GM12878 (cell line): ENCODE measurements at regions not wholly inside any gene's neighbourhood (a gene's known extent, or its start where the extent isn't known, plus 50 kb on each side); places are given as distances from the start of the nearest gene placed in this dataset.

ENCODE experiments used
- ATAC-seq: fragments of 200-7000 bp; cut with Tn5 transposase; 3 replicates; pipeline ENCODE4 v1.9.1; 2020; ENCODE audit warnings: mild to moderate bottlenecking, moderate library complexity
- BruUV-seq: library from RNA; stranded (reverse); fragments of 400-500 nt; replicated peaks from 2 replicates; lab custom pipeline; 2021; lab: Mats Ljungman, UMichigan
- CTCF ChIA-PET: fragments of 300-600 bp; sonication (Branson Sonifier 250); formaldehyde crosslinking; extraction: SDS; loops from one replicate; lab custom pipeline; 2021; ENCODE audit warnings: inconsistent platforms; lab: Yijun Ruan, JAX
- POLR2A ChIA-PET: fragments of 350-600 bp; formaldehyde crosslinking; extraction: SDS; loops from one replicate; lab custom pipeline; 2021; ENCODE audit warnings: inconsistent platforms; lab: Charles Lee
- RAD21 ChIA-PET: fragments of 300-600 bp; sonication (Branson Sonifier 250); formaldehyde crosslinking; loops from one replicate; lab custom pipeline; 2023; ENCODE audit warnings: antibody characterized with exemption; ENCODE audit not compliant: unreplicated experiment; lab: Charles Lee
- SMC1A ChIA-PET: fragments of 300-600 bp; sonication (Branson Sonifier 250); formaldehyde crosslinking; loops from one replicate; lab custom pipeline; 2023; ENCODE audit not compliant: unreplicated experiment, uncharacterized antibody; lab: Charles Lee
- DNase-seq: peaks from one replicate; pipeline ENCODE4 v3.0.0-alpha.2; 2011; ENCODE audit warnings: low read depth, low spot score
- FAIRE-seq: peaks from 3 replicates; lab custom pipeline; 2011; peaks lifted over from hg19 to GRCh38; lab: Jason Lieb, UNC
- H2AFZ ChIP-seq: 2 replicates; pipeline ENCODE4 v1.6.0; 2011; ENCODE audit warnings: low read depth, low read length, control low read depth; ENCODE audit not compliant: control insufficient read depth
- H3K27ac ChIP-seq: 2 replicates; pipeline ENCODE4 v1.5.1; 2011; ENCODE audit warnings: control low read depth; ENCODE audit not compliant: control insufficient read depth, insufficient read depth
- H3K27me3 ChIP-seq, 2 experiments: replicated peaks in 1 of 2; 2 replicates each; pipeline versions ENCODE4 v1.6.0 to v1.6.1; 2011; ENCODE audit warnings: low read length in 1 of 2; ENCODE audit not compliant: control insufficient read depth in 2 of 2, insufficient read depth in 2 of 2
- H3K36me3 ChIP-seq, 2 experiments: 2 replicates each; pipeline ENCODE4 v1.5.1; 2011; ENCODE audit warnings: low read length in 1 of 2; ENCODE audit not compliant: control insufficient read depth in 2 of 2, insufficient read depth in 2 of 2
- H3K4me1 ChIP-seq: 2 replicates; pipeline ENCODE4 v1.6.1; 2011; ENCODE audit warnings: mild to moderate bottlenecking, low read length, moderate library complexity, mixed read lengths; ENCODE audit not compliant: control insufficient read depth, insufficient read depth
- H3K4me2 ChIP-seq: 2 replicates; pipeline ENCODE4 v1.6.0; 2011; ENCODE audit warnings: control low read depth; ENCODE audit not compliant: control insufficient read depth, insufficient read depth
- H3K4me3 ChIP-seq: fragments of 200-600 bp; sonication (generic); 2 replicates; pipeline ENCODE4 v1.5.1; 2016
- H3K79me2 ChIP-seq: 2 replicates; pipeline ENCODE4 v1.6.0; 2011; ENCODE audit warnings: low read length; ENCODE audit not compliant: control insufficient read depth, insufficient read depth
- H3K9ac ChIP-seq: 2 replicates; pipeline ENCODE4 v1.8.0; 2011; ENCODE audit warnings: low read length, control low read depth, mixed read lengths; ENCODE audit not compliant: control insufficient read depth, insufficient read depth
- H3K9me3 ChIP-seq: replicated peaks from 3 replicates; pipeline ENCODE4 v1.5.1; 2011; ENCODE audit warnings: mild to moderate bottlenecking, low read length; ENCODE audit not compliant: control insufficient read depth, insufficient read depth
- H4K20me1 ChIP-seq: 2 replicates; pipeline ENCODE4 v1.6.0; 2011; ENCODE audit not compliant: control insufficient read depth, insufficient read depth
- ATF3 ChIP-seq: IDR thresholded peaks from 2 replicates; pipeline ENCODE4 v1.6.1; 2011; ENCODE audit warnings: low read depth, mild to moderate bottlenecking, low read length, moderate library complexity, borderline replicate concordance; ENCODE audit errors: extremely low read depth
- BHLHE40 ChIP-seq, 2 experiments: fragments of 450-650 bp in 1 of 2; IDR thresholded peaks; 2 replicates each; pipeline ENCODE4 v1.6.1; 2011 to 2017; ENCODE audit warnings: low read depth in 2 of 2, borderline replicate concordance in 1 of 2, improper control_type of control experiment in 1 of 2, low read length in 1 of 2, mild to moderate bottlenecking in 1 of 2
- E4F1 ChIP-seq: fragments of 450-650 bp; IDR thresholded peaks from 2 replicates; pipeline ENCODE4 v1.6.1; 2018; ENCODE audit warnings: borderline replicate concordance, mild to moderate bottlenecking; ENCODE audit not compliant: partially characterized antibody
- EGR1 ChIP-seq, 2 experiments: IDR thresholded peaks; 1 replicate in 1 of 2; 2 replicates in 1 of 2; pipeline ENCODE4 v1.6.1; 2011 to 2012; ENCODE audit warnings: low read depth in 2 of 2, low read length in 2 of 2, borderline replicate concordance in 1 of 2, mild to moderate bottlenecking in 1 of 2, moderate library complexity in 1 of 2
- FOXM1 ChIP-seq: IDR thresholded peaks from 2 replicates; pipeline ENCODE4 v1.6.1; 2012; ENCODE audit warnings: low read depth, mild to moderate bottlenecking, inconsistent platforms, low read length, moderate library complexity
- MLLT1 ChIP-seq: fragments of 450-650 bp; IDR thresholded peaks from 2 replicates; pipeline ENCODE4 v1.6.1; 2016; ENCODE audit warnings: mild to moderate bottlenecking
- NKRF ChIP-seq: fragments of 450-650 bp; conservative IDR thresholded peaks from 2 replicates; pipeline ENCODE4 v1.6.1; 2017; ENCODE audit warnings: mild to moderate bottlenecking, moderate library complexity
- PAX8 ChIP-seq: fragments of 450-650 bp; IDR thresholded peaks from 2 replicates; pipeline ENCODE4 v1.6.1; 2017; ENCODE audit warnings: mild to moderate bottlenecking, moderate library complexity
- TCF3 ChIP-seq: IDR thresholded peaks from 2 replicates; pipeline ENCODE4 v1.6.1; 2012; ENCODE audit warnings: low read depth, mild to moderate bottlenecking, low read length, borderline replicate concordance; ENCODE audit not compliant: insufficient read depth
- ZZZ3 ChIP-seq: IDR thresholded peaks from 2 replicates; pipeline ENCODE4 v1.6.1; 2011; ENCODE audit warnings: low read depth; ENCODE audit not compliant: control insufficient read depth, insufficient read length
- WGBS: methylation state at CpG from one replicate; pipeline ENCODE4 v1.1.6; 2016; ENCODE audit warnings: low lambda C conversion rate; ENCODE audit not compliant: insufficient replicate concordance, insufficient coverage; ENCODE audit errors: missing lambda C conversion rate; 5-methylcytosine and 5-hydroxymethylcytosine counted together
- in situ Hi-C: fragments of 300-500 bp; cut with MboI; formaldehyde crosslinking; loops from 9 replicates; pipeline ENCODE4 v1.14.3; 2018; ENCODE audit warnings: mixed read lengths
- intact Hi-C: fragments of 100-400 bp; cut with micrococcal nuclease; formaldehyde crosslinking; loops from one replicate; pipeline ENCODE4 v1.14.2; 2022; ENCODE audit not compliant: unreplicated experiment

GRCh38 chr1:94316183-94316582 is 78.8 kb upstream of the ARHGAP29 start:
- H2AFZ ChIP-seq, result no peak overlapping the region
- H3K36me3 ChIP-seq, result no peaks in the 10 kb centered on the region
- no peaks in the 10 kb centered on the region for H3K9me3 ChIP-seq
- no peaks in the 10 kb centered on the region for H4K20me1 ChIP-seq
- DNase-seq (no peak), ATAC-seq (no peak), FAIRE-seq (no peak)
- H3K27me3 ChIP-seq, result no peaks in the 10 kb centered on the region
- intact Hi-C loops (no loop called here), in situ Hi-C loops (no loop called here)
- no peak overlapping the region for H3K27ac ChIP-seq
- ChIA-PET POLR2A (no interaction called here), CTCF (no interaction called here), RAD21 (no interaction called here), SMC1A (interaction anchor here (0.6 kb wide), 1 partner anchor 24 kb away, joined by 3 read pairs; no protein-coding TSS in a partner anchor)
- no peak overlapping the region for H3K4me3 ChIP-seq
- H3K79me2 ChIP-seq, result no peaks in the 10 kb centered on the region
- no TSS peak for BruUV-seq
- H3K4me2 ChIP-seq, result no peak overlapping the region
- 29% methylated on average over 1 of the region's 1 CpG for WGBS
- H3K9ac ChIP-seq, result no peak overlapping the region
- H3K4me1 ChIP-seq, result no peaks in the 10 kb centered on the region
- TF ChIP-seq MLLT1 (no peak), PAX8 (no peak)

- BruUV-seq, result no TSS peak
- POLR2A ChIA-PET, result no interaction called here
- no peak for FAIRE-seq
- no peak for TF ChIP-seq NKRF
- TF ChIP-seq TCF3, result no peak
- no peak for TF ChIP-seq E4F1
- no peak for TF ChIP-seq ATF3
- TF ChIP-seq BHLHE40 (IDR thresholded peaks at IDR 0.05; ENCODE audit: borderline replicate concordance in 1 of 2, low read depth in 2 of 2, low read length in 1 of 2), result no peak
- no peak for TF ChIP-seq FOXM1
- TF ChIP-seq ZZZ3, result no peak
- no peak for TF ChIP-seq EGR1 (IDR thresholded peaks at IDR 0.05; ENCODE audit: borderline replicate concordance in 1 of 2, low read depth in 2 of 2, low read length in 2 of 2)
Measured at GRCh38 chr1:94315552-94316116, 78.2 kb upstream of the ARHGAP29 start.

More at GRCh38 chr1:94315552-94316116, 78.2 kb upstream of the ARHGAP29 start:
- ChIA-PET SMC1A (no interaction called here), CTCF (no interaction called here), RAD21 (no interaction called here)
- in situ Hi-C loops, result no loop called here
- Histone ChIP-seq H3K36me3 (no peaks in the 10 kb centered on the region), H3K4me3 (no peak overlapping the region), H3K79me2 (no peaks in the 10 kb centered on the region), H3K27me3 (no peaks in the 10 kb centered on the region), H4K20me1 (no peaks in the 10 kb centered on the region), H3K27ac (no peak overlapping the region), H3K9me3 (no peaks in the 10 kb centered on the region), H2AFZ (no peak overlapping the region), H3K4me2 (no peak overlapping the region), H3K9ac (no peak overlapping the region), H3K4me1 (no peaks in the 10 kb centered on the region)
- 25% methylated on average over 1 of the region's 1 CpG for WGBS
- intact Hi-C loops, result no loop called here
- no peak for DNase-seq
- no peak for ATAC-seq
